Mammary epithelial cell (primary cell): ENCODE measurements at regions not wholly inside any gene's neighbourhood (a gene's known extent, or its start where the extent isn't known, plus 50 kb on each side); places are given as distances from the start of the nearest gene placed in this dataset.

Experiments used
- EZH2 ChIP-seq: IDR thresholded peaks from 2 replicates; pipeline ENCODE4 v1.6.1; 2012; ENCODE audit warnings: low read length, inconsistent platforms, borderline replicate concordance
- TF ChIP-seq, protein P1 (sequence below), 2 donors: IDR thresholded peaks in 1 of 2; conservative IDR thresholded peaks in 1 of 2; 2 replicates each; pipeline ENCODE4 v1.5.1; 2011 to 2012; ENCODE audit warnings: inconsistent platforms in 2 of 2, low read length in 2 of 2, mild to moderate bottlenecking in 2 of 2, control low read depth in 1 of 2, low read depth in 1 of 2; ENCODE audit not compliant: insufficient read depth in 1 of 2; ENCODE audit errors: extremely low read depth in 1 of 2

DNA sequence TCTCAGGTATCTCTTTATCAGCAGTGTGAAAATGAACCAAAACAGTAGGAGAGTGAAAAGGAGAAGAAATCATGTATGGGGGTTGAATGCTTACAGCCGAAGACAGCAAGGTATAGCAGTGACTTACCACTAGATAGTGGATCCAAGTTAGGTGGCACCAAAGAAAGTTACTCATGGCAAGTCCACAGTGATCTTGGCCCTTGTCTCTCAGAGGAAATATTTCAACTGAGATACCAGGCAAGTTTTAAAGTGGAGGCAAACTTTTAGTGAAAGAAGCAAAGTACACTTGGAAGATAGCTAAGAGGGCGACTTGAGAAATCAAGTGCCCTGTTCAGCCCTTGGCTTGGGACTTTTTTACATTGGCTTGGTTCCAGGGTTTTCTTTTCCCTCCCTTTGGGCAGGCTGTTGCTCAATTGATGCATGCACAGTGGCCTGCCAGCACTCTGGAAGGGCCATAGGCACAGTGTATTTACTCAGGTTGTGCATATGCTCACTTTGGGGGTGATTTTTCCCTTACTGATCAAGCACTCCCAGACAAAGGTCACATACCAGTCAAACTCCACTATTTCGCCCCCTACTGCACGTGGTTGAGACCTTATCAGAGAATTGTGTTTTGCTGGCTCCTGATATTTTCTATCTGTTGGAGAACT lies 329.5 kb upstream of the KHDRBS2 start:
- TF ChIP-seq, protein P1, sequence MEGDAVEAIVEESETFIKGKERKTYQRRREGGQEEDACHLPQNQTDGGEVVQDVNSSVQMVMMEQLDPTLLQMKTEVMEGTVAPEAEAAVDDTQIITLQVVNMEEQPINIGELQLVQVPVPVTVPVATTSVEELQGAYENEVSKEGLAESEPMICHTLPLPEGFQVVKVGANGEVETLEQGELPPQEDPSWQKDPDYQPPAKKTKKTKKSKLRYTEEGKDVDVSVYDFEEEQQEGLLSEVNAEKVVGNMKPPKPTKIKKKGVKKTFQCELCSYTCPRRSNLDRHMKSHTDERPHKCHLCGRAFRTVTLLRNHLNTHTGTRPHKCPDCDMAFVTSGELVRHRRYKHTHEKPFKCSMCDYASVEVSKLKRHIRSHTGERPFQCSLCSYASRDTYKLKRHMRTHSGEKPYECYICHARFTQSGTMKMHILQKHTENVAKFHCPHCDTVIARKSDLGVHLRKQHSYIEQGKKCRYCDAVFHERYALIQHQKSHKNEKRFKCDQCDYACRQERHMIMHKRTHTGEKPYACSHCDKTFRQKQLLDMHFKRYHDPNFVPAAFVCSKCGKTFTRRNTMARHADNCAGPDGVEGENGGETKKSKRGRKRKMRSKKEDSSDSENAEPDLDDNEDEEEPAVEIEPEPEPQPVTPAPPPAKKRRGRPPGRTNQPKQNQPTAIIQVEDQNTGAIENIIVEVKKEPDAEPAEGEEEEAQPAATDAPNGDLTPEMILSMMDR (conservative IDR thresholded peaks at IDR 0.05 in 1 of 2, IDR thresholded peaks at IDR 0.05 in 1 of 2; ENCODE audit: extremely low read depth in 1 of 2, insufficient read depth in 1 of 2, low read depth in 1 of 2, low read length in 2 of 2), result no peak
- no peak for TF ChIP-seq EZH2
